Naive B cell (primary cell): ENCODE measurements at regions not wholly inside any gene's neighbourhood (a gene's known extent, or its start where the extent isn't known, plus 50 kb on each side); places are given as distances from the start of the nearest gene placed in this dataset.

Source experiments
- ATAC-seq, 2 donors: fragments of 150-1000 bp; cut with Tn5 transposase; 2 replicates each; pipeline ENCODE4 v1.10.0; 2021; ENCODE audit warnings: low read depth in 2 of 2, mild to moderate bottlenecking in 2 of 2, moderate library complexity in 2 of 2
- DNase-seq: peaks from one replicate; pipeline ENCODE4 v3.0.0; 2022
- H3K27ac Mint-ChIP-seq, 6 donors: one replicate each; pipeline ENCODE4 v1.8.0; 2020 to 2022; ENCODE audit warnings: mild to moderate bottlenecking in 6 of 6, mixed read lengths in 6 of 6, moderate library complexity in 5 of 6, inconsistent platforms in 2 of 6
- H3K27me3 Mint-ChIP-seq, 3 donors: one replicate each; pipeline ENCODE4 v1.8.0; 2021 to 2022; ENCODE audit warnings: mixed read lengths in 3 of 3, mild to moderate bottlenecking in 1 of 3
- H3K36me3 Mint-ChIP-seq, 2 donors: one replicate each; pipeline ENCODE4 v1.8.0; 2020 to 2022; ENCODE audit warnings: mixed read lengths in 2 of 2, inconsistent platforms in 1 of 2, mild to moderate bottlenecking in 1 of 2
- H3K4me1 Mint-ChIP-seq, 3 donors: one replicate each; pipeline ENCODE4 v1.8.0; 2020 to 2022; ENCODE audit warnings: mixed read lengths in 3 of 3, inconsistent platforms in 1 of 3, mild to moderate bottlenecking in 1 of 3, moderate library complexity in 1 of 3
- H3K4me3 Mint-ChIP-seq, 8 donors: one replicate each; pipeline ENCODE4 v1.8.0; 2020 to 2022; ENCODE audit warnings: mild to moderate bottlenecking in 8 of 8, mixed read lengths in 8 of 8, moderate library complexity in 8 of 8, inconsistent platforms in 2 of 8
- H3K9me3 Mint-ChIP-seq, 7 donors: one replicate each; pipeline ENCODE4 v1.8.0; 2020 to 2022; ENCODE audit warnings: mixed read lengths in 7 of 7, mild to moderate bottlenecking in 5 of 7, inconsistent platforms in 2 of 7, moderate library complexity in 1 of 7

DNA sequence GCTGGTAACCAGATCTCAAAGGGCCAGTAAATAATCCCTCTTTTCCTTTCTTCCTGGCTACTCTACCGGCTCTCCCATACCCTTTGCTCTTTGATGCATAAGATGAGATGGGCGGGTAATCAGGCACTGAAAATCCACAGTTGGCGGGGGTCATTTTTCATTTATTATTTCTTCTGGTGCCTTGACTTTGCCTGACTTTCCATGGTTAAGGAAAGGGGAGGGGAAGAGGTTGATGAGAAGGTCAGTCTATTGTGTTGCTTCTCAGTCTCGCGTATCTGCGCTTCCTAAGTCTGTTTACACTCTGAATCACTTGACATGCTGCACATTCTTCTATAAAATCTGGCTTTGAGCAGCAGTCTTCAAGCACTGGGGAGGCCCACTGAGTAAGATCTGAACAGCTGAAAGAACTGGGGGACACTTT is 121.1 kb upstream of the HDGFL1 start:
- Mint-ChIP-seq H3K4me3 (no peak overlapping the region), H3K27ac (no peak overlapping the region), H3K36me3 (no peaks in the 10 kb centered on the region), H3K9me3 (peaks cover 0 to 3% (median 0%) of the 10 kb centered on the region in 7 donors), H3K27me3 (no peaks in the 10 kb centered on the region), H3K4me1 (no peaks in the 10 kb centered on the region)
- DNase-seq, result no peak
- no peak for ATAC-seq

DNA sequence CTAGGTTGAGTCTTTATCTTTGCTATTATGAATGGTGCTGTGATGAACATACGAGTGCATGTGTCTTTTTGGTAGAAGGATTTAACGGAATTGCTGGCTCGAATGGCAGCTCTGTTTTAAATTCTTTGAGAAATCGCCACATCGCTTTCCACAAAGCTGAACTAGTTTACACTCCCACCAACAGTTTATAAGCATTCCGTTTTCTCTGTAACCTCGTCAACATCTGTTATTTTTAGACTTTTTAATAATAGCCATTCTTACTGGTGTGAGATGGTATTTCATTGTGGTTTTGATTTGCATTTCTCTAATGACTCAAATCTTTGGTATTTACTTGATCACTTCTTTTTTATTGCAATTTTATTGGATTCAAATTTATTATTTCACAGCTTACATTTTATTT is 117.4 kb upstream of the HDGFL1 start:
- Mint-ChIP-seq H3K27ac (no peak overlapping the region), H3K27me3 (no peaks in the 10 kb centered on the region), H3K36me3 (no peaks in the 10 kb centered on the region), H3K4me3 (no peak overlapping the region), H3K4me1 (no peaks in the 10 kb centered on the region), H3K9me3 (peaks cover 0 to 13% (median 3%) of the 10 kb centered on the region in 7 donors)
- DNase-seq (no peak), ATAC-seq (no peak)

DNA sequence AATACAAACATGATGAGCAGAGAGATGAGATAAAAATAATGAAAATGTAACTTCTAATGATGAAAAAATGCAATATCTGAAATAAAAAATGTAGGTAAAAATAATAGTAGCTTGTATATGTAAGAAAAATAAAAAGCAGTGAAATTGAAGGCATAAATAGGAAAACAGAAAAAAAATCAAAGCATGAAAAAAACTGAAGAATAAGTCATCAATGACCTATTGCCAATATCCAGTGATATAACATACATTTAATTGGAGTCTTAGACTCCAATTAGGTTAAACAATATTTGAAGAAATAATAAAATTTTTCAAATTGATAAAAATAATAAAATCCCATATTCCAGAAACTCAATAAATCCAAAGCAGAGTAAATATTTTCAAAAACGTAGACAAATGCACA is 114.0 kb upstream of the HDGFL1 start:
- Mint-ChIP-seq H3K27ac (no peak overlapping the region), H3K4me3 (no peak overlapping the region), H3K9me3 (peaks cover 0 to 13% (median 3%) of the 10 kb centered on the region in 7 donors), H3K36me3 (no peaks in the 10 kb centered on the region), H3K27me3 (no peaks in the 10 kb centered on the region), H3K4me1 (no peaks in the 10 kb centered on the region)
- DNase-seq, result no peak
- ATAC-seq, result no peak

DNA sequence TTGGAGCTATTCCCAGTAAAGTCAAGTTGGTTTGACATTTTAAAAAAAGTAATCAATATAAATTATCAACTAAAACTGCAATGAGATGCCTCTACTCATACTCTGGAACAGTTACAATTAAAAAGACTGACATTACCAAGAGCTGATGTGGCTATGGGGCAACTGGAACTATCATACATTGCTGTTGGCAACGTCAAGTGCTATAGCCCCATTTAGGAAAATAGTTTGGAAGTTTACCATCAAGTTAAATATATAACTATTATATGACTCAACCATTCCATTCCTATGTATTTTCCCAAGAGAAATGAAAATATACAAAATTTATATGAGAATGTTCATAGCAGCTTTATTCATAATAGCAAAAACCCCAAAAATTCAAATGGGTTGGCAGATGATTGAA is 111.4 kb upstream of the HDGFL1 start:
- Mint-ChIP-seq H3K9me3 (peaks cover 0 to 13% (median 5%) of the 10 kb centered on the region in 7 donors), H3K36me3 (no peaks in the 10 kb centered on the region), H3K4me1 (no peaks in the 10 kb centered on the region), H3K27ac (no peak overlapping the region), H3K4me3 (no peak overlapping the region), H3K27me3 (no peaks in the 10 kb centered on the region)
- ATAC-seq (no peak), DNase-seq (no peak)

GRCh38 chr6:22466665-22467245 is 102.6 kb upstream of the HDGFL1 start:
- no peak for DNase-seq
- no peak overlapping the region for H3K27ac Mint-ChIP-seq
- H3K4me3 Mint-ChIP-seq, result no peak overlapping the region
- no peaks in the 10 kb centered on the region for H3K27me3 Mint-ChIP-seq
- H3K4me1 Mint-ChIP-seq, result peaks cover 0 to 1% (median 0%) of the 10 kb centered on the region in 3 donors
- H3K9me3 Mint-ChIP-seq, result peaks cover 1 to 8% (median 4%) of the 10 kb centered on the region in 7 donors
- no peaks in the 10 kb centered on the region for H3K36me3 Mint-ChIP-seq
- no peak for ATAC-seq

- H3K4me3 Mint-ChIP-seq, result no peak overlapping the region
- no peaks in the 10 kb centered on the region for H3K36me3 Mint-ChIP-seq
- H3K4me1 Mint-ChIP-seq, result peaks cover 0 to 4% (median 0%) of the 10 kb centered on the region in 3 donors
- no peak overlapping the region for H3K27ac Mint-ChIP-seq
- H3K9me3 Mint-ChIP-seq, result peaks cover 1 to 8% (median 4%) of the 10 kb centered on the region in 7 donors
- H3K27me3 Mint-ChIP-seq, result no peaks in the 10 kb centered on the region
- ATAC-seq (no peak), DNase-seq (no peak)
These were observed 101.7 kb upstream of the HDGFL1 start for GRCh38 chr6:22467645-22468044.

- Mint-ChIP-seq H3K36me3 (no peaks in the 10 kb centered on the region), H3K9me3 (peaks cover 1 to 8% (median 4%) of the 10 kb centered on the region in 7 donors), H3K4me3 (no peak overlapping the region), H3K27me3 (no peaks in the 10 kb centered on the region), H3K27ac (no peak overlapping the region), H3K4me1 (peaks cover 0 to 4% (median 0%) of the 10 kb centered on the region in 3 donors)
- no peak for DNase-seq
- ATAC-seq, result no peak
These were observed 101.0 kb upstream of the HDGFL1 start for GRCh38 chr6:22468256-22468965.

DNA sequence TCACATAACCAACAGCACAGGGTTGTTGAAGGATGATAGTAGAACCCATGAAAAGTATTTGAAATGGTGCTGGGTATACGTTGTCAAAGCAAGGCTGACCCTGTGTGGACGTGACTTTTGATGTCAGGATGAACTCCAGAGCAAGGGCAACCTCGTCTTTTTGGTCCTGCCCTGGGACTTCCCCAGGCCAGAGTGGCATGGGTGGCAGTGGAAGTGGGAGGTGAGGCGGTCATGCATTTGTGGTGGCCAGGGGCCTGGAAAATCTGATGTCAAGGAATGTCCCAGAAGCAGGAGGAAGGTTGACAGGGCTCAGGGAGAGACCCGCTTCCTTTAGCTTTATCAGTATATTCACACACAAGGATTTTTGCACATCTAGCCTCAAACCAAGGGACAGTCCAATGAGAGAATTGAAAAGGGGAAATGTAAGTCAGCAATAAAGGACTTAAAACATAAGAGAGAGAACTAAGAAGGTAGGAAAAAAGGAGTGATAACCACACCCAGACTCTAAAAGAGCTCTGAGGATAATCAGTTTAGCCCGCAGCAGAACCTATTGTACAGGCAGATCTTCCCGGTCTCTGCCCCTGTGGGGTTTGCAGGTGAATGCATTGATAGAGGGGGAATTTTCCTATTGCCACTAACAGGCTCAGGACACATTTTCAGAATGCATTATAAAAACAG is 98.8 kb upstream of the HDGFL1 start:
- H3K9me3 Mint-ChIP-seq, result peaks cover 0 to 7% (median 0%) of the 10 kb centered on the region in 7 donors
- no peaks in the 10 kb centered on the region for H3K36me3 Mint-ChIP-seq
- H3K27ac Mint-ChIP-seq, result no peak overlapping the region
- H3K4me1 Mint-ChIP-seq, result peaks cover 0 to 4% (median 0%) of the 10 kb centered on the region in 3 donors
- no peaks in the 10 kb centered on the region for H3K27me3 Mint-ChIP-seq
- no peak overlapping the region for H3K4me3 Mint-ChIP-seq
- DNase-seq (no peak), ATAC-seq (no peak)

GRCh38 chr6:22471132-22471690 is 98.2 kb upstream of the HDGFL1 start:
- Mint-ChIP-seq H3K4me3 (no peak overlapping the region), H3K36me3 (no peaks in the 10 kb centered on the region), H3K9me3 (peaks cover 0 to 7% (median 0%) of the 10 kb centered on the region in 7 donors), H3K4me1 (peaks cover 0 to 4% (median 0%) of the 10 kb centered on the region in 3 donors), H3K27ac (no peak overlapping the region), H3K27me3 (no peaks in the 10 kb centered on the region)
- ATAC-seq, result no peak
- no peak for DNase-seq

DNA sequence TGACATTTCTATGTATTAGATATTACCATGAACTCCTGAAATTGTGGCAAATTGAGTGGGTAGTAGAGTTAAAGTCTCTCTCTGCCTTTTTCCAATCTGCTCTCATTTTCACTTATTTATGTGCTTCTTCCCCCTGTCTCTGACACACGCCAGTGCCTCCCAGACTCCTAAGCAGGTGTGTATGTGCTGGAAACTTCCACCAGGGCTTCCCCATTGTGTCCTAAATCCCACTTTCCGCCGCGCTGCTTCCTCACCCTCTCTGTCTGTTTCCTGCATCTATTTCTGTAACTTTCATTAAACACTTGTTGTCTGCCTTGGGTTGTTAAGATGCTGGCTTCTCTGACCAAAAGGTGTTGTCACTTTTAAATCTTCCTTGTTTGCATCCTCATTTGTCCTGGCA is 97.6 kb upstream of the HDGFL1 start:
- peaks cover 0 to 4% (median 0%) of the 10 kb centered on the region in 3 donors for H3K4me1 Mint-ChIP-seq
- H3K4me3 Mint-ChIP-seq, result no peak overlapping the region
- no peak overlapping the region for H3K27ac Mint-ChIP-seq
- H3K27me3 Mint-ChIP-seq, result no peaks in the 10 kb centered on the region
- no peaks in the 10 kb centered on the region for H3K36me3 Mint-ChIP-seq
- peaks cover 0 to 7% (median 0%) of the 10 kb centered on the region in 7 donors for H3K9me3 Mint-ChIP-seq
- ATAC-seq (no peak), DNase-seq (no peak)

GRCh38 chr6:22473991-22474682 is 95.2 kb upstream of the HDGFL1 start:
- Mint-ChIP-seq H3K27ac (no peak overlapping the region), H3K4me1 (peaks cover 0 to 4% (median 0%) of the 10 kb centered on the region in 3 donors), H3K27me3 (no peaks in the 10 kb centered on the region), H3K4me3 (no peak overlapping the region), H3K36me3 (no peaks in the 10 kb centered on the region), H3K9me3 (peaks cover 0 to 7% (median 0%) of the 10 kb centered on the region in 7 donors)
- ATAC-seq (no peak), DNase-seq (no peak)

- Mint-ChIP-seq H3K27me3 (no peaks in the 10 kb centered on the region), H3K4me1 (peaks cover 0 to 1% (median 0%) of the 10 kb centered on the region in 3 donors), H3K36me3 (no peaks in the 10 kb centered on the region), H3K9me3 (peaks cover 3 to 6% (median 4%) of the 10 kb centered on the region in 7 donors), H3K4me3 (no peak overlapping the region), H3K27ac (no peak overlapping the region)
- DNase-seq (no peak), ATAC-seq (no peak)
These were observed 92.5 kb upstream of the HDGFL1 start for GRCh38 chr6:22476811-22477390.

DNA sequence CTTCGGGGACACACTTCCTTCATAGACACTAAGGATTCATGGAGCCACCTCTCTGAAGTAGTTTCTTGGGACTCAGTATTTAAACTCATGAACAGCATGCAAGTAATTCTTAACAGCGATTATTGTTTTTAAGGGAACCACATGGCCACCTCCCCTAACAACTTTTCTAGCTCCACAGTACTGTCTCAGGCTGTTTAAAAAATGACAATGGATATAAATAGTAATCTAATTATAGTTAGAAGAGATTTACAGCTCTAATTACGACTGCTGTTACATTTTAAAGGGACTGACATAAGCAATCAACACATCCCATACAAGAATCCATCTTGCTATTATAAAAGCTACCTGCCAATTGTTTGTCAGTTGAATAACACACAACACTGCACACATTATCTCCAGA is 72.1 kb upstream of the HDGFL1 start:
- ATAC-seq, result no peak
- Mint-ChIP-seq H3K9me3 (no peaks in the 10 kb centered on the region), H3K4me1 (no peaks in the 10 kb centered on the region), H3K36me3 (no peaks in the 10 kb centered on the region), H3K27me3 (no peaks in the 10 kb centered on the region), H3K4me3 (no peak overlapping the region), H3K27ac (no peak overlapping the region)
- no peak for DNase-seq
